ENCODE measurements at regions not wholly inside any gene's neighbourhood (a gene's known extent, or its start where the extent isn't known, plus 50 kb on each side); places are given as distances from the start of the nearest gene placed in this dataset.

GRCh38 chr9:108423433-108423832, 432.4 kb downstream of the ACTL7B start:
- TF ChIP-seq ZNF225 (CRISPR knock-in tag; IDR thresholded peaks at IDR 0.05) (no peak), ZNF121 (CRISPR knock-in tag; IDR thresholded peaks at IDR 0.05) (no peak), EP300 (IDR thresholded peaks at IDR 0.05; ENCODE audit: low read depth in 2 of 2, low read length in 2 of 2) (no peak), EP300 (CRISPR knock-in tag; IDR thresholded peaks at IDR 0.05; ENCODE audit: borderline replicate concordance) (no peak), CTCF (CRISPR knock-in tag; IDR thresholded peaks at IDR 0.05) (no peak), PRDM10 (CRISPR knock-in tag; IDR thresholded peaks at IDR 0.05; ENCODE audit: low read depth) (no peak), GABPB1 (CRISPR knock-in tag; IDR thresholded peaks at IDR 0.05) (no peak), SP4 (CRISPR knock-in tag; IDR thresholded peaks at IDR 0.05) (no peak), POLR2A (IDR thresholded peaks at IDR 0.05; ENCODE audit: insufficient read depth in 1 of 2, low read depth in 2 of 2, low read length in 2 of 2) (no peak), ZNF513 (CRISPR knock-in tag; conservative IDR thresholded peaks at IDR 0.05) (no peak), ZNF644 (CRISPR knock-in tag; IDR thresholded peaks at IDR 0.05; ENCODE audit: low read depth) (no peak), SP2 (CRISPR knock-in tag; IDR thresholded peaks at IDR 0.05) (no peak), CBX2 (IDR thresholded peaks at IDR 0.05; ENCODE audit: low read depth, low read length) (no peak), CBX2 (CRISPR knock-in tag; IDR thresholded peaks at IDR 0.05; ENCODE audit: low read depth) (no peak), ATF4 (CRISPR knock-in tag; IDR thresholded peaks at IDR 0.05) (no peak)

Measured in HepG2 (cell line).